Kidney epithelial cell (primary cell): ENCODE measurements at regions not wholly inside any gene's neighbourhood (a gene's known extent, or its start where the extent isn't known, plus 50 kb on each side); places are given as distances from the start of the nearest gene placed in this dataset.
"Not testable (repeated sequence)": the region's sequence is repeated elsewhere in the genome, so short reads cannot be mapped to it uniquely, and the experiment has no call there.

Source experiments
- DNase-seq: peaks from one replicate; pipeline ENCODE4 v3.0.0-alpha.2; 2010; ENCODE audit warnings: low read depth
- H3K27me3 ChIP-seq: 2 replicates; pipeline ENCODE4 v1.6.0; 2011; ENCODE audit warnings: low read length; ENCODE audit not compliant: control insufficient read depth, insufficient read depth
- H3K36me3 ChIP-seq: 2 replicates; pipeline ENCODE4 v1.5.1; 2011; ENCODE audit warnings: low read length; ENCODE audit not compliant: control insufficient read depth, insufficient read depth
- H3K4me3 ChIP-seq: 2 replicates; pipeline ENCODE4 v1.5.1; 2011; ENCODE audit warnings: low read depth, mild to moderate bottlenecking, control low read depth, low read length
- CTCF ChIP-seq: IDR thresholded peaks from 2 replicates; pipeline ENCODE4 v1.5.1; 2011; ENCODE audit warnings: mild to moderate bottlenecking, moderate library complexity, low read length, control low read depth, inconsistent platforms; ENCODE audit not compliant: insufficient read depth, poor library complexity, severe bottlenecking

- H3K36me3 ChIP-seq, result no peaks in the 10 kb centered on the region
- DNase-seq, result no peak
- no peak for TF ChIP-seq CTCF
- no peaks in the 10 kb centered on the region for H3K27me3 ChIP-seq
- no peak overlapping the region for H3K4me3 ChIP-seq
Observed at GRCh38 chr6:92109956-92110355, 1309.4 kb downstream of the EPHA7 start.

- no peaks in the 10 kb centered on the region for H3K36me3 ChIP-seq
- no peak for TF ChIP-seq CTCF
- no peak for DNase-seq
Observed at GRCh38 chr6:92109256-92109655, 1310.1 kb downstream of the EPHA7 start.

GRCh38 chr6:92086750-92087149 is 1332.6 kb downstream of the EPHA7 start:
- no peak for TF ChIP-seq CTCF

More at GRCh38 chr6:92109256-92109655, 1310.1 kb downstream of the EPHA7 start:
- Histone ChIP-seq H3K27me3 (no peaks in the 10 kb centered on the region), H3K4me3 (no peak overlapping the region)

GRCh38 chr6:92083914-92084313 is 1335.4 kb downstream of the EPHA7 start:
- not testable (repeated sequence) for H3K27me3 ChIP-seq, H3K4me3 ChIP-seq, DNase-seq, H3K36me3 ChIP-seq

More at GRCh38 chr6:92086750-92087149, 1332.6 kb downstream of the EPHA7 start:
- no peak for DNase-seq
- Histone ChIP-seq H3K27me3 (no peaks in the 10 kb centered on the region), H3K36me3 (no peaks in the 10 kb centered on the region), H3K4me3 (no peak overlapping the region)

- no peaks in the 10 kb centered on the region for H3K27me3 ChIP-seq
- H3K4me3 ChIP-seq, result no peak overlapping the region
- no peak for DNase-seq
- no peak for TF ChIP-seq CTCF
- no peaks in the 10 kb centered on the region for H3K36me3 ChIP-seq
Observed at GRCh38 chr6:92072387-92072786, 1347.0 kb downstream of the EPHA7 start.

- Histone ChIP-seq H3K27me3 (no peaks in the 10 kb centered on the region), H3K4me3 (no peak overlapping the region), H3K36me3 (no peaks in the 10 kb centered on the region)
- DNase-seq, result no peak
- TF ChIP-seq CTCF, result no peak
Observed at GRCh38 chr6:92069781-92070180, 1349.6 kb downstream of the EPHA7 start.
